Endothelial cell of umbilical vein (primary cell): ENCODE measurements at regions not wholly inside any gene's neighbourhood (a gene's known extent, or its start where the extent isn't known, plus 50 kb on each side); places are given as distances from the start of the nearest gene placed in this dataset.

Experiments used
- BruUV-seq: library from RNA; stranded (reverse); fragments of 400-500 nt; replicated peaks from 2 replicates; lab custom pipeline; 2021; lab: Mats Ljungman, UMichigan
- CTCF ChIA-PET: fragments of 300-600, 350-600 bp; sonication (Branson Sonifier 250); formaldehyde crosslinking; loops from one replicate; lab custom pipeline; 2021; ENCODE audit warnings: antibody characterized with exemption, inconsistent platforms; lab: Charles Lee
- POLR2A ChIA-PET: fragments of 300-600, 350-600 bp; sonication (Branson Sonifier 250); formaldehyde crosslinking; loops from one replicate; lab custom pipeline; 2021; ENCODE audit warnings: antibody characterized with exemption, inconsistent platforms; lab: Charles Lee
- DNase-seq: peaks from one replicate; pipeline ENCODE4 v3.0.0-alpha.2; 2011; ENCODE audit warnings: low read depth, low spot score
- FAIRE-seq: peaks from 2 replicates; lab custom pipeline; 2011; peaks lifted over from hg19 to GRCh38; lab: Jason Lieb, UNC
- H2AFZ ChIP-seq: 2 replicates; pipeline ENCODE4 v1.6.0; 2012; ENCODE audit warnings: low read depth, low read length, control low read depth, inconsistent platforms
- H3K27ac ChIP-seq: 2 replicates; pipeline ENCODE4 v1.5.1; 2011; ENCODE audit warnings: low read depth, mild to moderate bottlenecking, control low read depth, low read length, moderate library complexity; ENCODE audit not compliant: insufficient read depth
- H3K27me3 ChIP-seq, 2 experiments: 2 replicates each; pipeline versions ENCODE4 v1.6.0 to v1.6.1; 2011; ENCODE audit warnings: low read length in 2 of 2, mixed read lengths in 1 of 2; ENCODE audit not compliant: control insufficient read depth in 2 of 2, insufficient read depth in 2 of 2
- H3K36me3 ChIP-seq, 2 experiments: 2 replicates in 1 of 2; 3 replicates in 1 of 2; pipeline ENCODE4 v1.5.1; 2011; ENCODE audit warnings: low read length in 2 of 2, mild to moderate bottlenecking in 1 of 2, moderate library complexity in 1 of 2; ENCODE audit not compliant: control insufficient read depth in 2 of 2, insufficient read depth in 2 of 2; ENCODE audit errors: extremely low read depth in 1 of 2
- H3K4me1 ChIP-seq: 3 replicates; pipeline ENCODE4 v1.5.1; 2011; ENCODE audit warnings: mild to moderate bottlenecking, low read length; ENCODE audit not compliant: control insufficient read depth, insufficient read depth; ENCODE audit errors: extremely low read depth
- H3K4me2 ChIP-seq: 2 replicates; pipeline ENCODE4 v1.6.1; 2011; ENCODE audit warnings: low read length, control low read depth, mixed read lengths; ENCODE audit not compliant: insufficient read depth
- H3K4me3 ChIP-seq, 3 experiments: fragments of 200-600 bp in 1 of 3; sonication (generic), shearing (Covaris generic) in 1 of 3; replicated peaks in 1 of 3; 2 replicates each; pipeline ENCODE4 v1.5.1; 2011 to 2016; ENCODE audit warnings: control low read depth in 3 of 3, low read length in 3 of 3, mild to moderate bottlenecking in 2 of 3, inconsistent platforms in 1 of 3, low read depth in 1 of 3, moderate library complexity in 1 of 3; ENCODE audit not compliant: insufficient read depth in 1 of 3
- H3K79me2 ChIP-seq: 2 replicates; pipeline ENCODE4 v1.6.0; 2012; ENCODE audit warnings: low read length, inconsistent platforms; ENCODE audit not compliant: control insufficient read depth, insufficient read depth
- H3K9ac ChIP-seq: replicated peaks from 2 replicates; pipeline ENCODE3; 2011; ENCODE audit warnings: low read length, control low read depth; ENCODE audit not compliant: insufficient read depth; ENCODE audit errors: extremely low read depth
- H3K9me1 ChIP-seq: replicated peaks from 3 replicates; pipeline ENCODE4 v1.6.0; 2011; ENCODE audit warnings: mild to moderate bottlenecking, low read length; ENCODE audit not compliant: control insufficient read depth, insufficient read depth; ENCODE audit errors: extremely low read depth
- H3K9me3 ChIP-seq: replicated peaks from 2 replicates; pipeline ENCODE4 v1.5.1; 2012; ENCODE audit warnings: low read length, inconsistent platforms; ENCODE audit not compliant: control insufficient read depth, insufficient read depth
- H4K20me1 ChIP-seq: replicated peaks from 2 replicates; pipeline ENCODE3; 2011; ENCODE audit warnings: mild to moderate bottlenecking, low read length; ENCODE audit not compliant: control insufficient read depth, insufficient read depth; ENCODE audit errors: extremely low read depth
- CTCF ChIP-seq, 2 donors: IDR thresholded peaks; 1 replicate in 1 of 2; 2 replicates in 1 of 2; pipeline ENCODE4 v1.5.1; 2011; ENCODE audit warnings: low read length in 2 of 2, mild to moderate bottlenecking in 2 of 2, moderate library complexity in 2 of 2, control low read depth in 1 of 2, inconsistent platforms in 1 of 2, low read depth in 1 of 2; ENCODE audit not compliant: insufficient read depth in 1 of 2; ENCODE audit errors: extremely low read depth in 1 of 2
- EZH2 ChIP-seq: IDR thresholded peaks from 2 replicates; pipeline ENCODE4 v1.6.1; 2012; ENCODE audit warnings: borderline replicate concordance, low read depth, mild to moderate bottlenecking, moderate library complexity, low read length, inconsistent platforms; ENCODE audit not compliant: severe bottlenecking
- FOS ChIP-seq: IDR thresholded peaks from 2 replicates; pipeline ENCODE4 v1.6.1; 2011; ENCODE audit warnings: mild to moderate bottlenecking, low read length, moderate library complexity, borderline replicate concordance; ENCODE audit not compliant: insufficient read depth
- GATA2 ChIP-seq: IDR thresholded peaks from 2 replicates; pipeline ENCODE4 v1.7.0; 2011; ENCODE audit warnings: low read depth, mild to moderate bottlenecking, moderate library complexity, mixed read lengths, low read length; ENCODE audit not compliant: insufficient read length, insufficient read depth
- MYC ChIP-seq: IDR thresholded peaks from one replicate; pipeline ENCODE4 v1.6.1; 2011; ENCODE audit warnings: mild to moderate bottlenecking, low read depth, low read length
- POLR2AphosphoS5 ChIP-seq: IDR thresholded peaks from 2 replicates; pipeline ENCODE4 v1.6.1; 2012; ENCODE audit warnings: low read depth, mild to moderate bottlenecking, control low read depth, low read length, moderate library complexity; ENCODE audit not compliant: insufficient read depth
- dilution Hi-C: fragments of 300-500 bp; cut with MboI; formaldehyde crosslinking; loops from one replicate; pipeline ENCODE4 v1.15.0; 2019; ENCODE audit warnings: low sequenced_read_pairs; ENCODE audit not compliant: extremely low pct_ligation_motif_present
- intact Hi-C: fragments of 100-400 bp; cut with micrococcal nuclease; formaldehyde crosslinking; loops from one replicate; pipeline ENCODE4 v1.10.0; 2022
- TF ChIP-seq, protein P1 (sequence below): IDR thresholded peaks from 2 replicates; pipeline ENCODE4 v1.6.1; 2011; ENCODE audit not compliant: insufficient read depth, insufficient read length

- H3K27me3 ChIP-seq = peaks cover 0 to 13% of the 10 kb centered on the region in 2 experiments
- FAIRE-seq (no peak), DNase-seq (no peak)
- H3K27ac ChIP-seq = no peak overlapping the region
- intact Hi-C loops (no loop called here), dilution Hi-C loops (no loop called here)
- no peaks in the 10 kb centered on the region for H3K9me1 ChIP-seq
- H3K9ac ChIP-seq = no peak overlapping the region
- H4K20me1 ChIP-seq = no peaks in the 10 kb centered on the region
- no peaks in the 10 kb centered on the region for H3K79me2 ChIP-seq
- TF ChIP-seq, protein P1, sequence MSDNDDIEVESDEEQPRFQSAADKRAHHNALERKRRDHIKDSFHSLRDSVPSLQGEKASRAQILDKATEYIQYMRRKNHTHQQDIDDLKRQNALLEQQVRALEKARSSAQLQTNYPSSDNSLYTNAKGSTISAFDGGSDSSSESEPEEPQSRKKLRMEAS = no peak
- TF ChIP-seq MYC (no peak), GATA2 (no peak)
- no peaks in the 10 kb centered on the region for H3K36me3 ChIP-seq
- POLR2A ChIA-PET = no interaction called here
- CTCF ChIA-PET = no interaction called here
- no peaks in the 10 kb centered on the region for H3K4me1 ChIP-seq
- H3K4me3 ChIP-seq = no peak overlapping the region
- no peak overlapping the region for H3K4me2 ChIP-seq
- BruUV-seq = no TSS peak
- no peak overlapping the region for H2AFZ ChIP-seq
- H3K9me3 ChIP-seq = no peaks in the 10 kb centered on the region
These were observed 435.9 kb downstream of the TNS3 start for GRCh38 chr7:47145982-47146381.

- FAIRE-seq = no peak
- Histone ChIP-seq H4K20me1 (no peaks in the 10 kb centered on the region), H3K27me3 (peaks cover 0 to 15% of the 10 kb centered on the region in 2 experiments), H3K4me3 (no peak overlapping the region), H3K79me2 (no peaks in the 10 kb centered on the region), H3K27ac (no peak overlapping the region), H3K4me1 (no peaks in the 10 kb centered on the region), H3K36me3 (no peaks in the 10 kb centered on the region), H3K9ac (no peak overlapping the region), H3K4me2 (no peak overlapping the region), H3K9me1 (no peaks in the 10 kb centered on the region), H3K9me3 (no peaks in the 10 kb centered on the region), H2AFZ (no peak overlapping the region)
- ChIA-PET POLR2A (no interaction called here), CTCF (no interaction called here)
- dilution Hi-C loops = no loop called here
- intact Hi-C loops = no loop called here
- no TSS peak for BruUV-seq
- no peak for TF ChIP-seq MYC
- TF ChIP-seq EZH2 = no peak
- no peak for TF ChIP-seq FOS
- TF ChIP-seq, protein P1 = no peak
- TF ChIP-seq CTCF (IDR thresholded peaks at IDR 0.05; ENCODE audit: extremely low read depth in 1 of 2, insufficient read depth in 1 of 2, low read depth in 1 of 2, low read length in 2 of 2) = no peak
- no peak for TF ChIP-seq POLR2AphosphoS5
- no peak for DNase-seq
These were observed 436.7 kb downstream of the TNS3 start for GRCh38 chr7:47145186-47145725.
